DND-41 (cell line): ENCODE measurements at regions not wholly inside any gene's neighbourhood (a gene's known extent, or its start where the extent isn't known, plus 50 kb on each side); places are given as distances from the start of the nearest gene placed in this dataset.

Experiments
- EZH2 ChIP-seq: IDR thresholded peaks from 3 replicates; pipeline ENCODE4 v1.6.1; 2012; ENCODE audit warnings: borderline replicate concordance, low read depth, mild to moderate bottlenecking, moderate library complexity, low read length, inconsistent platforms; ENCODE audit not compliant: severe bottlenecking
- TF ChIP-seq, protein P1 (sequence below): IDR thresholded peaks from 2 replicates; pipeline ENCODE4 v1.5.1; 2012; ENCODE audit warnings: borderline replicate concordance, low read length, moderate library complexity, mild to moderate bottlenecking; ENCODE audit not compliant: poor library complexity, severe bottlenecking; ENCODE audit errors: extremely low read depth

- TF ChIP-seq, protein P1, sequence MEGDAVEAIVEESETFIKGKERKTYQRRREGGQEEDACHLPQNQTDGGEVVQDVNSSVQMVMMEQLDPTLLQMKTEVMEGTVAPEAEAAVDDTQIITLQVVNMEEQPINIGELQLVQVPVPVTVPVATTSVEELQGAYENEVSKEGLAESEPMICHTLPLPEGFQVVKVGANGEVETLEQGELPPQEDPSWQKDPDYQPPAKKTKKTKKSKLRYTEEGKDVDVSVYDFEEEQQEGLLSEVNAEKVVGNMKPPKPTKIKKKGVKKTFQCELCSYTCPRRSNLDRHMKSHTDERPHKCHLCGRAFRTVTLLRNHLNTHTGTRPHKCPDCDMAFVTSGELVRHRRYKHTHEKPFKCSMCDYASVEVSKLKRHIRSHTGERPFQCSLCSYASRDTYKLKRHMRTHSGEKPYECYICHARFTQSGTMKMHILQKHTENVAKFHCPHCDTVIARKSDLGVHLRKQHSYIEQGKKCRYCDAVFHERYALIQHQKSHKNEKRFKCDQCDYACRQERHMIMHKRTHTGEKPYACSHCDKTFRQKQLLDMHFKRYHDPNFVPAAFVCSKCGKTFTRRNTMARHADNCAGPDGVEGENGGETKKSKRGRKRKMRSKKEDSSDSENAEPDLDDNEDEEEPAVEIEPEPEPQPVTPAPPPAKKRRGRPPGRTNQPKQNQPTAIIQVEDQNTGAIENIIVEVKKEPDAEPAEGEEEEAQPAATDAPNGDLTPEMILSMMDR: no peak
- no peak for TF ChIP-seq EZH2
Measured at GRCh38 chr7:156096771-156097538, 284.7 kb upstream of the SHH start.
